Kidney epithelial cell (primary cell): ENCODE measurements at regions not wholly inside any gene's neighbourhood (a gene's known extent, or its start where the extent isn't known, plus 50 kb on each side); places are given as distances from the start of the nearest gene placed in this dataset.
"Not testable (repeated sequence)": the region's sequence is repeated elsewhere in the genome, so short reads cannot be mapped to it uniquely, and the experiment has no call there.

ENCODE experiments used
- DNase-seq: peaks from one replicate; pipeline ENCODE4 v3.0.0-alpha.2; 2010; ENCODE audit warnings: low read depth
- H3K27me3 ChIP-seq: 2 replicates; pipeline ENCODE4 v1.6.0; 2011; ENCODE audit warnings: low read length; ENCODE audit not compliant: control insufficient read depth, insufficient read depth
- H3K36me3 ChIP-seq: 2 replicates; pipeline ENCODE4 v1.5.1; 2011; ENCODE audit warnings: low read length; ENCODE audit not compliant: control insufficient read depth, insufficient read depth
- H3K4me3 ChIP-seq: 2 replicates; pipeline ENCODE4 v1.5.1; 2011; ENCODE audit warnings: low read depth, mild to moderate bottlenecking, control low read depth, low read length
- CTCF ChIP-seq: IDR thresholded peaks from 2 replicates; pipeline ENCODE4 v1.5.1; 2011; ENCODE audit warnings: mild to moderate bottlenecking, moderate library complexity, low read length, control low read depth, inconsistent platforms; ENCODE audit not compliant: insufficient read depth, poor library complexity, severe bottlenecking

GRCh38 chr10:4240608-4241197, 455.7 kb upstream of the KLF6 start:
- no peak for TF ChIP-seq CTCF
- no peaks in the 10 kb centered on the region for H3K27me3 ChIP-seq
- DNase-seq: no peak
- no peaks in the 10 kb centered on the region for H3K36me3 ChIP-seq
- no peak overlapping the region for H3K4me3 ChIP-seq

- H3K4me3 ChIP-seq: no peak overlapping the region
- no peak for TF ChIP-seq CTCF
- H3K27me3 ChIP-seq: no peaks in the 10 kb centered on the region
- H3K36me3 ChIP-seq: no peaks in the 10 kb centered on the region
- DNase-seq: no peak
Observed at GRCh38 chr10:4239186-4239585, 454.2 kb upstream of the KLF6 start.

GRCh38 chr10:4236905-4237304, 451.9 kb upstream of the KLF6 start:
- DNase-seq, H3K36me3 ChIP-seq, H3K27me3 ChIP-seq, H3K4me3 ChIP-seq: not testable (repeated sequence)

- Histone ChIP-seq H3K4me3 (no peak overlapping the region), H3K36me3 (no peaks in the 10 kb centered on the region), H3K27me3 (no peaks in the 10 kb centered on the region)
- DNase-seq: no peak
- TF ChIP-seq CTCF: no peak
Observed at GRCh38 chr10:4234661-4235060, 449.7 kb upstream of the KLF6 start.

GRCh38 chr10:4231439-4231838, 446.4 kb upstream of the KLF6 start:
- no peaks in the 10 kb centered on the region for H3K27me3 ChIP-seq
- H3K36me3 ChIP-seq: no peaks in the 10 kb centered on the region
- H3K4me3 ChIP-seq: no peak overlapping the region
- TF ChIP-seq CTCF: no peak
- DNase-seq: no peak

GRCh38 chr10:4230036-4230435, 445.0 kb upstream of the KLF6 start:
- no peak overlapping the region for H3K4me3 ChIP-seq
- DNase-seq: no peak
- H3K27me3 ChIP-seq: no peaks in the 10 kb centered on the region
- H3K36me3 ChIP-seq: no peaks in the 10 kb centered on the region
- TF ChIP-seq CTCF: no peak
